SK-N-SH treated with all-trans-retinoic acid at 6 μM for 48 hours (cell line): ENCODE measurements at regions not wholly inside any gene's neighbourhood (a gene's known extent, or its start where the extent isn't known, plus 50 kb on each side); places are given as distances from the start of the nearest gene placed in this dataset.

ENCODE experiments used
- ARNTL ChIP-seq: fragments of 450-650 bp; formaldehyde crosslinking; IDR thresholded peaks from 2 replicates; pipeline ENCODE4 v1.5.0; 2020; ENCODE audit warnings: low read depth, mild to moderate bottlenecking, moderate library complexity, borderline replicate concordance
- OSR1 ChIP-seq: fragments of 250-450 bp; sonication (Bioruptor Pico); IDR thresholded peaks from 2 replicates; pipeline ENCODE4 v1.8.0; 2022; ENCODE audit warnings: moderate library complexity, mild to moderate bottlenecking, inconsistent platforms
- SNAI2 ChIP-seq: fragments of 250-450 bp; sonication (Bioruptor Pico); IDR thresholded peaks from 2 replicates; pipeline ENCODE4 v1.5.0; 2020; ENCODE audit warnings: mild to moderate bottlenecking, moderate library complexity
- ZFP30 ChIP-seq: fragments of 450-650 bp; formaldehyde crosslinking; IDR thresholded peaks from 2 replicates; pipeline ENCODE4 v1.5.0; 2022; ENCODE audit warnings: mild to moderate bottlenecking, moderate library complexity
- TF ChIP-seq, protein P1 (sequence below): fragments of 250-450 bp; sonication (Bioruptor Pico); IDR thresholded peaks from 2 replicates; pipeline ENCODE4 v1.8.0; 2020; ENCODE audit warnings: mild to moderate bottlenecking, moderate library complexity, borderline replicate concordance

DNA sequence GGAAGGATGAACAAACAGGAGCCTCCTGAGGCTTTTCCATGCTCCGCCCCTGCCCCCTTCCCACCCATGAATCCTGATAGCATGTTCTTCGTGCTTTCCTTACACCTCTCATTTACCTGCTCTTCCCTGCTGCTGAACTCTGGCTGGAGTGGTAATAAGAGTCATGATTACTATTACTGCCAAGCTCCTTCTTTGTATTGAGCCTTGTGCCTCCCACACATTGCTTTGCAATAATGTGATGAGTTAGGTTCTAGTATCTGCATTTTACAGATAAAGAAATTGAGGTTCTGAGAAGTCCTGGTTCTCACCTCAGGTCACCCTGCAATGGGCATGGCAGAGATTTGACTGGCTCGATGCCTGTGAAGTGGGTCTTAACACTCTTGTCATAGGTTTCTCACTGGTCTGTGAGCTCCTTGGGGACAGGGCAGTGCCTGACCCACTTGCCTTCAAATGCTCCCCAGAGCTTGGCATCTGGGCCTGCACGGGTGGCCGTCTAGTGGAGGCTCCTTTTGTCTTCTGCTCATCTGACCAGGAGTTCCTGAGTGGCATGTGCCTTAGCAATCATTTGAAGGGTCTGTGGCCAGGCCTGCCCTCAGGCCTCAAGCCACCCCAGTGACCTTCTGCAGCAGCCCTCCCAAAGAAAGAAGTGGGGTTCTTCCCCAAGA lies 309.2 kb upstream of the ZMIZ1 start:
- TF ChIP-seq, protein P1, sequence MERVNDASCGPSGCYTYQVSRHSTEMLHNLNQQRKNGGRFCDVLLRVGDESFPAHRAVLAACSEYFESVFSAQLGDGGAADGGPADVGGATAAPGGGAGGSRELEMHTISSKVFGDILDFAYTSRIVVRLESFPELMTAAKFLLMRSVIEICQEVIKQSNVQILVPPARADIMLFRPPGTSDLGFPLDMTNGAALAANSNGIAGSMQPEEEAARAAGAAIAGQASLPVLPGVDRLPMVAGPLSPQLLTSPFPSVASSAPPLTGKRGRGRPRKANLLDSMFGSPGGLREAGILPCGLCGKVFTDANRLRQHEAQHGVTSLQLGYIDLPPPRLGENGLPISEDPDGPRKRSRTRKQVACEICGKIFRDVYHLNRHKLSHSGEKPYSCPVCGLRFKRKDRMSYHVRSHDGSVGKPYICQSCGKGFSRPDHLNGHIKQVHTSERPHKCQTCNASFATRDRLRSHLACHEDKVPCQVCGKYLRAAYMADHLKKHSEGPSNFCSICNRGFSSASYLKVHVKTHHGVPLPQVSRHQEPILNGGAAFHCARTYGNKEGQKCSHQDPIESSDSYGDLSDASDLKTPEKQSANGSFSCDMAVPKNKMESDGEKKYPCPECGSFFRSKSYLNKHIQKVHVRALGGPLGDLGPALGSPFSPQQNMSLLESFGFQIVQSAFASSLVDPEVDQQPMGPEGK, result no peak
- TF ChIP-seq SNAI2 (CRISPR knock-in tag), result no peak
- TF ChIP-seq ZFP30, result no peak
- no peak for TF ChIP-seq ARNTL (CRISPR knock-in tag)
- no peak for TF ChIP-seq OSR1 (CRISPR knock-in tag)
